GM19395 (cell line): ENCODE measurements at regions not wholly inside any gene's neighbourhood (a gene's known extent, or its start where the extent isn't known, plus 50 kb on each side); places are given as distances from the start of the nearest gene placed in this dataset.
"Not testable (repeated sequence)": the region's sequence is repeated elsewhere in the genome, so short reads cannot be mapped to it uniquely, and the experiment has no call there.

Source experiments
- ATAC-seq: cut with Tn5 transposase; IDR thresholded peaks from one replicate; pipeline ENCODE4 v1.9.1; 2021; ENCODE audit warnings: mild to moderate bottlenecking, moderate library complexity; ENCODE audit not compliant: unreplicated experiment

- no peak for ATAC-seq
These were observed 126.0 kb upstream of the TMEM170B start for GRCh38 chr6:11411593-11411992.

GRCh38 chr6:11410539-11411307, 126.8 kb upstream of the TMEM170B start:
- no peak for ATAC-seq

- ATAC-seq: no peak
These were observed 128.2 kb upstream of the TMEM170B start for GRCh38 chr6:11409371-11409770.

GRCh38 chr6:11407414-11407813, 130.1 kb upstream of the TMEM170B start:
- no peak for ATAC-seq

GRCh38 chr6:11404838-11405237, 132.7 kb upstream of the TMEM170B start:
- no peak for ATAC-seq

GRCh38 chr6:11404081-11404480, 133.5 kb upstream of the TMEM170B start:
- no peak for ATAC-seq

GRCh38 chr6:11403035-11403601, 134.4 kb upstream of the TMEM170B start:
- ATAC-seq: no peak

- not testable (repeated sequence) for ATAC-seq
These were observed 135.0 kb upstream of the TMEM170B start for GRCh38 chr6:11402581-11402980.

GRCh38 chr6:11401954-11402353, 135.6 kb upstream of the TMEM170B start:
- not testable (repeated sequence) for ATAC-seq

GRCh38 chr6:11398451-11399326, 138.9 kb upstream of the TMEM170B start:
- no peak for ATAC-seq

- ATAC-seq: no peak
These were observed 139.7 kb upstream of the TMEM170B start for GRCh38 chr6:11397622-11398450.

GRCh38 chr6:11396860-11397259, 140.7 kb upstream of the TMEM170B start:
- no peak for ATAC-seq

- peak; percentile 64 for ATAC-seq
These were observed 143.6 kb upstream of the TMEM170B start for GRCh38 chr6:11393713-11394627.

GRCh38 chr6:11392778-11393507, 144.6 kb upstream of the TMEM170B start:
- ATAC-seq: no peak

- no peak for ATAC-seq
These were observed 145.4 kb upstream of the TMEM170B start for GRCh38 chr6:11391934-11392777.

GRCh38 chr6:11389977-11390376, 147.6 kb upstream of the TMEM170B start:
- no peak for ATAC-seq

GRCh38 chr6:11388983-11389944, 148.3 kb upstream of the TMEM170B start:
- ATAC-seq: no peak
